Neural cell (in vitro differentiated cells): ENCODE measurements at regions not wholly inside any gene's neighbourhood (a gene's known extent, or its start where the extent isn't known, plus 50 kb on each side); places are given as distances from the start of the nearest gene placed in this dataset.

Source experiments
- CTCF ChIP-seq: fragments of 450-650 bp; IDR thresholded peaks from 2 replicates; pipeline ENCODE4 v1.5.1; 2014; ENCODE audit warnings: antibody characterized with exemption, mild to moderate bottlenecking, moderate library complexity; ENCODE audit not compliant: poor library complexity, severe bottlenecking
- EP300 ChIP-seq: fragments of 450-650 bp; conservative IDR thresholded peaks from 2 replicates; pipeline ENCODE4 v1.6.1; 2014; ENCODE audit warnings: antibody characterized with exemption, mild to moderate bottlenecking, moderate library complexity; ENCODE audit not compliant: poor library complexity, severe bottlenecking
- EZH2 ChIP-seq: fragments of 200-600, 300-800 bp; shearing (Covaris generic), sonication (generic); IDR thresholded peaks from 2 replicates; pipeline ENCODE4 v1.6.1; 2014; ENCODE audit warnings: antibody characterized with exemption, low read length, borderline replicate concordance, mild to moderate bottlenecking; ENCODE audit not compliant: insufficient read depth, poor library complexity, severe bottlenecking
- POLR2AphosphoS5 ChIP-seq: IDR thresholded peaks from 2 replicates; pipeline ENCODE4 v1.6.1; 2012
- RAD21 ChIP-seq: fragments of 450-650 bp; conservative IDR thresholded peaks from 2 replicates; pipeline ENCODE4 v1.6.1; 2014; ENCODE audit warnings: antibody characterized with exemption, mild to moderate bottlenecking, moderate library complexity
- REST ChIP-seq: IDR thresholded peaks from 2 replicates; pipeline ENCODE4 v1.6.1; 2012; ENCODE audit warnings: borderline replicate concordance
- TAF1 ChIP-seq: IDR thresholded peaks from 2 replicates; pipeline ENCODE4 v1.6.1; 2012; ENCODE audit warnings: low read depth

- TF ChIP-seq TAF1 (no peak), EP300 (no peak), POLR2AphosphoS5 (no peak), CTCF (no peak), RAD21 (no peak), REST (no peak), EZH2 (no peak)
Observed at GRCh38 chr20:40810332-40811000, 121.4 kb upstream of the MAFB start.
